ENCODE measurements at regions not wholly inside any gene's neighbourhood (a gene's known extent, or its start where the extent isn't known, plus 50 kb on each side); places are given as distances from the start of the nearest gene placed in this dataset.

GRCh38 chr7:93693796-93694195, 119.3 kb upstream of the CALCR start:
- no peak for TF ChIP-seq CTCF (IDR thresholded peaks at IDR 0.05)
- no peak for TF ChIP-seq POLR2A (IDR thresholded peaks at IDR 0.05)

Measured in uterus (tissue), 2 donors.